ENCODE measurements at regions not wholly inside any gene's neighbourhood (a gene's known extent, or its start where the extent isn't known, plus 50 kb on each side); places are given as distances from the start of the nearest gene placed in this dataset.
A peak's percentile ranks its signal among the peaks of the same experiment; 100 is the strongest.

- ATAC-seq, result peak; percentile 9
- no peak overlapping the region for H3K27ac Mint-ChIP-seq
- ChIA-PET POLR2A (no interaction called here), CTCF (interaction anchor here (1.1 to 2.3 kb wide), 8 partner anchors 11 to 350 kb away, joined by 3 to 16 read pairs (median 6); no protein-coding TSS in a partner anchor)
- peak overlapping the region; percentile 95 for H3K4me3 Mint-ChIP-seq
- no peak for TF ChIP-seq TP53 (CRISPR knock-in tag; IDR thresholded peaks at IDR 0.05)
- H3K9me3 Mint-ChIP-seq, result peaks cover under 1% of the 10 kb centered on the region; the same call in 1 of the 2 replicates
- peaks cover 22% of the 10 kb centered on the region for H3K4me1 Mint-ChIP-seq
- peaks cover 2% of the 10 kb centered on the region for H3K36me3 Mint-ChIP-seq
- peak; percentile 15 for DNase-seq (ENCODE audit: low spot score)
- peaks cover 12% of the 10 kb centered on the region for H3K27me3 Mint-ChIP-seq (ENCODE audit: low read depth)
These were observed 227.3 kb upstream of the C2CD4B start for GRCh38 chr15:62392376-62392775.

- POLR2A ChIA-PET, result no interaction called here
- Mint-ChIP-seq H3K9me3 (peaks cover 8% of the 10 kb centered on the region), H3K27ac (no peak overlapping the region), H3K27me3 (ENCODE audit: low read depth) (peaks cover 12% of the 10 kb centered on the region), H3K36me3 (peaks cover 10% of the 10 kb centered on the region), H3K4me3 (no peak overlapping the region), H3K4me1 (peaks cover 22% of the 10 kb centered on the region)
- ATAC-seq, result no peak
- no peak for TF ChIP-seq ARID4B (CRISPR knock-in tag; IDR thresholded peaks at IDR 0.05; ENCODE audit: borderline replicate concordance)
- TF ChIP-seq IRF2 (CRISPR knock-in tag; IDR thresholded peaks at IDR 0.05; ENCODE audit: borderline replicate concordance, low read depth), result no peak
- TF ChIP-seq ETV6 (CRISPR knock-in tag; IDR thresholded peaks at IDR 0.05), result no peak
- no peak for TF ChIP-seq CDX4 (CRISPR knock-in tag; IDR thresholded peaks at IDR 0.05; ENCODE audit: borderline replicate concordance)
- TF ChIP-seq JUN (CRISPR knock-in tag; IDR thresholded peaks at IDR 0.05), result no peak
- TF ChIP-seq TCF7 (CRISPR knock-in tag; IDR thresholded peaks at IDR 0.05; ENCODE audit: low read depth), result no peak
- TF ChIP-seq ZNF317 (CRISPR knock-in tag; IDR thresholded peaks at IDR 0.05; ENCODE audit: borderline replicate concordance, low read depth), result no peak
- no peak for TF ChIP-seq SOX15 (CRISPR knock-in tag; IDR thresholded peaks at IDR 0.05)
- TF ChIP-seq FOXP4 (CRISPR knock-in tag; IDR thresholded peaks at IDR 0.05), result no peak
- TF ChIP-seq MLX (CRISPR knock-in tag; IDR thresholded peaks at IDR 0.05), result no peak
- no peak for TF ChIP-seq E2F5 (CRISPR knock-in tag; IDR thresholded peaks at IDR 0.05)
- no peak for TF ChIP-seq PRDM15 (CRISPR knock-in tag; IDR thresholded peaks at IDR 0.05)
- no peak for TF ChIP-seq OVOL2 (CRISPR knock-in tag; IDR thresholded peaks at IDR 0.05; ENCODE audit: borderline replicate concordance)
- no peak for TF ChIP-seq ZNF423 (CRISPR knock-in tag; IDR thresholded peaks at IDR 0.05)
- DNase-seq (ENCODE audit: low spot score), result no peak
- CTCF ChIA-PET, result no interaction called here
These were observed 228.1 kb upstream of the C2CD4B start for GRCh38 chr15:62393196-62393595.
